PFSK-1 (cell line): ENCODE measurements at regions not wholly inside any gene's neighbourhood (a gene's known extent, or its start where the extent isn't known, plus 50 kb on each side); places are given as distances from the start of the nearest gene placed in this dataset.

Experiments
- FOXP2 ChIP-seq: optimal IDR thresholded peaks from 2 replicates; pipeline ENCODE3; 2011; ENCODE audit warnings: borderline replicate concordance, control low read depth, inconsistent platforms; ENCODE audit not compliant: insufficient read depth; ENCODE audit errors: extremely low read length, extremely low read depth
- POLR2AphosphoS5 ChIP-seq: IDR thresholded peaks from 2 replicates; pipeline ENCODE4 v1.6.1; 2012; ENCODE audit warnings: low read depth, mild to moderate bottlenecking, control low read depth, low read length, moderate library complexity
- REST ChIP-seq, 2 experiments: IDR thresholded peaks; 2 replicates each; pipeline versions ENCODE4 v1.6.1 to v1.8.0; 2011 to 2012; ENCODE audit warnings: low read depth in 2 of 2, low read length in 2 of 2, control low read depth in 1 of 2, inconsistent platforms in 1 of 2, mild to moderate bottlenecking in 1 of 2, moderate library complexity in 1 of 2; ENCODE audit not compliant: insufficient read depth in 1 of 2
- SIN3A ChIP-seq: IDR thresholded peaks from 2 replicates; pipeline ENCODE4 v1.6.1; 2012; ENCODE audit warnings: mild to moderate bottlenecking, low read length, moderate library complexity, borderline replicate concordance; ENCODE audit not compliant: insufficient read depth
- TAF1 ChIP-seq: IDR thresholded peaks from 2 replicates; pipeline ENCODE4 v1.6.1; 2012; ENCODE audit warnings: low read length, control low read depth, borderline replicate concordance; ENCODE audit not compliant: insufficient read depth

DNA sequence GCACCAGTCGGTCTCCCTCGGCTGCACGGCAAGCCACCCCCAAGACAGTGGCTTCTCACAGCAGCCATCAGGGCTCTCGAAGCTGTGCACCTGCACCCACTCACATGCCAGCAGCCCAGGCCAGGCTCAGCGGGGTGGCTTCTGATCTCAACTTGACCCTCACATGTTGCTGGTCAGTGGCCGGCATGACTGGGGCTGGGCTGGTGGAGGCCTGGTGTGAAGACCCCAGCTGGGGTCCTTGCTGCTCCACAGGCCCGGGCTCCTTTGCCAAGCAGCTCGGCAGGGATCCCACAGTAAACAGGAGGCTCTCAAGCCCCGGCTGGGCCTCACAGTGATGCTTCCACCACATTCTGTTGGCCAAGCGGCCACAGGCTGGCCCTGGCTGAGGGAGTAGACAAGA lies 128.2 kb downstream of the BRD1 start:
- no peak for TF ChIP-seq REST (IDR thresholded peaks at IDR 0.05; ENCODE audit: insufficient read depth in 1 of 2, low read depth in 2 of 2, low read length in 2 of 2)

DNA sequence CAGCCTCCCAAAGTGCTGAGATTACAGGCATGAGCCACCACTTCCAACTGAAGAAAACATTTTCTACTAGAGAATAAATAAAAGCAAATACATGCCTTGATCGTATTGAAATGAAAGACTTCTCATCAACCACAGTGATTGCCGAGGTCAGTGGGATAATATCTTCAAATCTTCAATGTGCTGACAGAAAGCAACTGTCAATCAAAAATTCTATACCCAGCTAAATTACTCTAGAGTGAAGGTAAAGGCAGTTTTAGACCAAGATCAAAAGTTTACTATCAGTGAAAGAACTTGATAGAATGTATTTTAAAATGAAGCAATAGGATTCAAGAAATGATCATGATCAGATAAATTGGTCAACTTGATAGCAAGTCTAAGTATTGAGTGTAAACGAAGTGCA lies 130.6 kb downstream of the BRD1 start:
- TF ChIP-seq REST (IDR thresholded peaks at IDR 0.05; ENCODE audit: insufficient read depth in 1 of 2, low read depth in 2 of 2, low read length in 2 of 2): no peak
- TF ChIP-seq TAF1: no peak
- no peak for TF ChIP-seq SIN3A
- no peak for TF ChIP-seq FOXP2
- no peak for TF ChIP-seq POLR2AphosphoS5

DNA sequence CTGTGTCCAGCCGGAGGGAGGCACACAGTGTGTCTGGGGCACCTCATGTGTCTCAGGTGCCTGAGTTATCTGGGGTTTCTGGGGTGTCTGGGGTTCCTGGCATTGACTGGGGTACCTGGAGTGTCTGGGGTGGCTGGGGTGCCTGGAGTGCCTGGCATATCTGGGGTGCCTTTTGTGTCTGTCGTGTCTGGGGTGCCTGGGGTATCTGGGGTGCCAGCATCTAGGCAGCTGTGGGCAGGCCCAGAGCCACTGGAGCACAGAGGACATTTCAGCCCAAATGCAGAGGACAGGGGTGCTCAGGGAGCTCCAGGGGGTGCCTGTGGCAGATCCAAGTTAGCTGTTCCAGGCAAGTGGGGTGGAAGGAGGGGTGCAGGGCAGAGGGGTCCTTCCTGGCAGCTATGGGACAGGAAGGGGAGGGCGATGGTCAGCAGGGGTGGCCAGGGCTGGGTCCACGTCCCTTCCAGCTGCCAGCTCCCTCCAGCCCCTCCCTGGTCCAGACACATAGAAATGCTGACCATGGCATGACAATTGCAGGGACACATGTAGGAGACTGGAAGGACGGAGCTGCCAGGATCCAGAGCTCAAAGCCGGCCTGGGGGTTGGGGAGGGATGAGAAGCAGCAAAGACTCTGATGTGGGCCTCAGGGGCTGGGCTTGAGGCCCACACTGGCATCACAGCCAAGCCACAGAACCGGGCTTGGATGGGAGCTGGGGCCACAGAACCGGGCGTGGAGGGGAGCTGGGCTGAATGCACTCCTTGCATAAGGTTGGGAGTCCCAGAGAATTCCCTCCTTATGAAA lies 133.0 kb downstream of the BRD1 start:
- TF ChIP-seq REST (IDR thresholded peaks at IDR 0.05; ENCODE audit: insufficient read depth in 1 of 2, low read depth in 2 of 2, low read length in 2 of 2) (no peak), POLR2AphosphoS5 (no peak), SIN3A (no peak), FOXP2 (no peak), TAF1 (no peak)

DNA sequence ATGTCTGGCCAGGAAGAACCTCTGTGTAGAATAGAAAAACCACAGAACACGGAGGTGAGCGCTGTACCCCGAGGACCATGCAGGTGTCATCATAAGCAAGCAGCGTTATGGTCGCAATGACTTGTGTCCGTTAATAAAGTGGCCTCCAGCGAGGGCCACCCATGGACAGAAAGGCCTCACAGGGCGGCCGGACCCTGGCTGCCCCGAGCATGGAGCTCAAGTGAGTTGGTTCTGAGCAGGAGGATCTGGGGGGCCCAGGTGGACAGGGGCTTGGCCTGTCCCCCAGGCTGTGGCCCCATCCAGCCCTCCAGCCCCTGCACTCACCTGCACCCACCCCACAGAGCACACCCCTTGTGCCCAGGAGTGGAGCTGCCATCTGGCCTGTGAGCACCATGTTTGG lies 133.8 kb downstream of the BRD1 start:
- TF ChIP-seq TAF1 (no peak), SIN3A (no peak), FOXP2 (no peak), POLR2AphosphoS5 (no peak), REST (IDR thresholded peaks at IDR 0.05; ENCODE audit: insufficient read depth in 1 of 2, low read depth in 2 of 2, low read length in 2 of 2) (no peak)

- TF ChIP-seq TAF1 (no peak), FOXP2 (no peak), REST (IDR thresholded peaks at IDR 0.05; ENCODE audit: insufficient read depth in 1 of 2, low read depth in 2 of 2, low read length in 2 of 2) (no peak), POLR2AphosphoS5 (no peak), SIN3A (no peak)
Measured at GRCh38 chr22:49693416-49693815, 134.3 kb downstream of the BRD1 start.
